IMR-90 (cell line): ENCODE measurements at regions not wholly inside any gene's neighbourhood (a gene's known extent, or its start where the extent isn't known, plus 50 kb on each side); places are given as distances from the start of the nearest gene placed in this dataset.

Experiments
- ATAC-seq: fragments of 200-7000 bp; cut with Tn5 transposase; 2 replicates; pipeline ENCODE4 v1.9.1; 2020; ENCODE audit warnings: low read depth, mild to moderate bottlenecking, moderate library complexity
- BruUV-seq: library from RNA; stranded (reverse); fragments of 400-500 nt; replicated peaks from 2 replicates; lab custom pipeline; 2021; lab: Mats Ljungman, UMichigan
- CTCF ChIA-PET: fragments of 300-600 bp; formaldehyde crosslinking; extraction: SDS; loops from one replicate; lab custom pipeline; 2021; ENCODE audit warnings: antibody characterized with exemption; lab: Yijun Ruan, JAX
- POLR2A ChIA-PET: fragments of 300-600 bp; sonication (Branson Sonifier 250); formaldehyde crosslinking; loops from one replicate; lab custom pipeline; 2022; ENCODE audit warnings: antibody characterized with exemption; ENCODE audit not compliant: unreplicated experiment; lab: Charles Lee
- DNase-seq: peaks from one replicate; pipeline ENCODE4 v3.0.0; 2013
- H2AFZ ChIP-seq: replicated peaks from 2 replicates; pipeline ENCODE3; 2013; ENCODE audit warnings: low read length, mild to moderate bottlenecking; ENCODE audit not compliant: poor library complexity
- H2AK5ac ChIP-seq: 2 replicates; pipeline ENCODE4 v1.6.1; 2013; ENCODE audit warnings: low read depth, low read length, inconsistent platforms
- H2AK9ac ChIP-seq: replicated peaks from 2 replicates; pipeline ENCODE3; 2013; ENCODE audit warnings: mild to moderate bottlenecking, low read depth, low read length, moderate library complexity; ENCODE audit not compliant: poor library complexity
- H2BK120ac ChIP-seq: 2 replicates; pipeline ENCODE4 v1.6.1; 2013; ENCODE audit warnings: low read depth, low read length, inconsistent platforms
- H2BK15ac ChIP-seq: 3 replicates; pipeline ENCODE4 v1.6.1; 2013; ENCODE audit warnings: low read depth, low read length, inconsistent platforms
- H2BK20ac ChIP-seq: 2 replicates; pipeline ENCODE4 v1.6.1; 2013; ENCODE audit warnings: low read depth, mild to moderate bottlenecking, inconsistent platforms, low read length, moderate library complexity
- H2BK5ac ChIP-seq: 2 replicates; pipeline ENCODE4 v1.6.1; 2013; ENCODE audit warnings: mild to moderate bottlenecking, low read depth, low read length, inconsistent platforms; ENCODE audit not compliant: poor library complexity, severe bottlenecking
- H3K14ac ChIP-seq: replicated peaks from 2 replicates; pipeline ENCODE4 v1.6.1; 2013; ENCODE audit warnings: low read depth, low read length, inconsistent platforms
- H3K18ac ChIP-seq: 2 replicates; pipeline ENCODE4 v1.6.1; 2013; ENCODE audit warnings: low read depth, low read length, control low read depth
- H3K23ac ChIP-seq: 2 replicates; pipeline ENCODE4 v1.6.1; 2013; ENCODE audit warnings: low read depth, low read length, inconsistent platforms
- H3K27ac ChIP-seq: 2 replicates; pipeline ENCODE4 v1.5.1; 2013; ENCODE audit warnings: mild to moderate bottlenecking, control low read depth, low read length; ENCODE audit not compliant: insufficient read depth
- H3K27me3 ChIP-seq: 2 replicates; pipeline ENCODE4 v1.6.1; 2013; ENCODE audit warnings: low read length; ENCODE audit not compliant: control insufficient read depth, insufficient read depth
- H3K36me3 ChIP-seq: 2 replicates; pipeline ENCODE4 v1.6.1; 2013; ENCODE audit warnings: low read length, mixed read lengths; ENCODE audit not compliant: control insufficient read depth, insufficient read depth
- H3K4ac ChIP-seq: 2 replicates; pipeline ENCODE4 v1.6.1; 2013; ENCODE audit warnings: low read depth, low read length, inconsistent platforms
- H3K4me1 ChIP-seq: 2 replicates; pipeline ENCODE4 v1.6.1; 2013; ENCODE audit warnings: low read length, mixed read lengths; ENCODE audit not compliant: control insufficient read depth, insufficient read depth
- H3K4me2 ChIP-seq: 2 replicates; pipeline ENCODE4 v1.6.1; 2013; ENCODE audit warnings: low read depth, mild to moderate bottlenecking, control low read depth, low read length, moderate library complexity
- H3K4me3 ChIP-seq: 2 replicates; pipeline ENCODE4 v1.5.1; 2013; ENCODE audit warnings: low read depth, mild to moderate bottlenecking, control low read depth, low read length, moderate library complexity; ENCODE audit not compliant: insufficient read depth
- H3K56ac ChIP-seq: 2 replicates; pipeline ENCODE4 v1.6.1; 2013; ENCODE audit warnings: low read length, inconsistent platforms; ENCODE audit not compliant: insufficient read depth; ENCODE audit errors: extremely low read depth
- H3K79me1 ChIP-seq, 2 experiments: 2 replicates each; pipeline ENCODE4 v1.6.1; 2013; ENCODE audit warnings: low read length in 2 of 2, inconsistent platforms in 1 of 2, low read depth in 1 of 2
- H3K9ac ChIP-seq: 2 replicates; pipeline ENCODE4 v1.6.1; 2013; ENCODE audit warnings: low read depth, low read length, control low read depth
- H3K9me1 ChIP-seq: 2 replicates; pipeline ENCODE4 v1.6.1; 2013; ENCODE audit warnings: low read length, inconsistent platforms; ENCODE audit not compliant: insufficient read depth
- H3K9me3 ChIP-seq: 2 replicates; pipeline ENCODE4 v1.6.1; 2013; ENCODE audit warnings: low read length; ENCODE audit not compliant: control insufficient read depth, insufficient read depth
- H4K20me1 ChIP-seq: 2 replicates; pipeline ENCODE4 v1.6.1; 2013; ENCODE audit warnings: low read length, inconsistent platforms; ENCODE audit not compliant: insufficient read depth
- H4K5ac ChIP-seq: 2 replicates; pipeline ENCODE4 v1.6.1; 2013; ENCODE audit warnings: mild to moderate bottlenecking, low read depth, low read length, control low read depth
- H4K8ac ChIP-seq, 2 experiments: 2 replicates each; pipeline ENCODE4 v1.6.1; 2013; ENCODE audit warnings: low read depth in 2 of 2, low read length in 2 of 2, control low read depth in 1 of 2, inconsistent platforms in 1 of 2
- H4K91ac ChIP-seq: 2 replicates; pipeline ENCODE4 v1.6.1; 2013; ENCODE audit warnings: low read depth, low read length, inconsistent platforms; ENCODE audit not compliant: insufficient read depth
- BHLHE40 ChIP-seq: fragments of 150-350 bp; IDR thresholded peaks from 2 replicates; pipeline ENCODE4 v1.6.1; 2016; ENCODE audit warnings: mild to moderate bottlenecking, low read depth, low read length
- CEBPB ChIP-seq: IDR thresholded peaks from 2 replicates; pipeline ENCODE4 v1.6.1; 2012; ENCODE audit warnings: low read depth, low read length, improper control_type of control experiment
- CHD1 ChIP-seq: IDR thresholded peaks from 2 replicates; pipeline ENCODE4 v1.6.1; 2012; ENCODE audit warnings: low read depth, low read length, improper control_type of control experiment
- FOS ChIP-seq: fragments of 150-350 bp; IDR thresholded peaks from 2 replicates; pipeline ENCODE4 v1.6.1; 2016; ENCODE audit warnings: low read depth, low read length
- MAFK ChIP-seq: IDR thresholded peaks from 2 replicates; pipeline ENCODE4 v1.6.1; 2012; ENCODE audit warnings: low read depth, low read length, improper control_type of control experiment
- MAZ ChIP-seq: IDR thresholded peaks from 2 replicates; pipeline ENCODE4 v1.6.1; 2012; ENCODE audit warnings: low read depth, mild to moderate bottlenecking, low read length, improper control_type of control experiment, moderate library complexity, borderline replicate concordance
- MXI1 ChIP-seq: IDR thresholded peaks from 2 replicates; pipeline ENCODE4 v1.6.1; 2012; ENCODE audit warnings: low read depth, mild to moderate bottlenecking, low read length, moderate library complexity, borderline replicate concordance
- NFE2L2 ChIP-seq: fragments of 150-350 bp; IDR thresholded peaks from 2 replicates; pipeline ENCODE4 v1.6.1; 2016; ENCODE audit warnings: low read depth, mild to moderate bottlenecking, low read length
- POLR2A ChIP-seq: IDR thresholded peaks from 2 replicates; pipeline ENCODE4 v1.6.1; 2012; ENCODE audit warnings: mild to moderate bottlenecking, low read depth, low read length
- RAD21 ChIP-seq: IDR thresholded peaks from 2 replicates; pipeline ENCODE4 v1.6.1; 2012; ENCODE audit warnings: low read length, improper control_type of control experiment
- RCOR1 ChIP-seq: IDR thresholded peaks from 2 replicates; pipeline ENCODE4 v1.6.1; 2012; ENCODE audit warnings: mild to moderate bottlenecking, low read length, improper control_type of control experiment; ENCODE audit not compliant: insufficient replicate concordance
- RFX5 ChIP-seq: IDR thresholded peaks from 2 replicates; pipeline ENCODE4 v1.8.0; 2012; ENCODE audit warnings: low read depth, mild to moderate bottlenecking, low read length, moderate library complexity
- SMC3 ChIP-seq: fragments of 150-350 bp; IDR thresholded peaks from 2 replicates; pipeline ENCODE4 v1.6.1; 2016; ENCODE audit warnings: low read depth, mild to moderate bottlenecking, antibody characterized with exemption, low read length, moderate library complexity
- dilution Hi-C: fragments of 300-500 bp; cut with HindIII; formaldehyde crosslinking; loops from one replicate; pipeline ENCODE4 v1.14.3; 2018; ENCODE audit warnings: low sequenced_read_pairs; ENCODE audit not compliant: unreplicated experiment
- in situ Hi-C: fragments of 300-500 bp; cut with MboI; formaldehyde crosslinking; loops from 3 replicates; pipeline ENCODE4 v1.14.3; 2019; ENCODE audit warnings: low sequenced_read_pairs, inconsistent platforms, mixed read lengths
- intact Hi-C: fragments of 100-400 bp; cut with micrococcal nuclease; formaldehyde crosslinking; loops from 2 replicates; pipeline ENCODE4 v1.10.0; 2022
- TF ChIP-seq, protein P1 (sequence below): conservative IDR thresholded peaks from 2 replicates; pipeline ENCODE4 v1.5.1; 2012; ENCODE audit warnings: mild to moderate bottlenecking, low read depth, low read length, improper control_type of control experiment
- TF ChIP-seq, protein P2 (sequence below): fragments of 150-350 bp; IDR thresholded peaks from 2 replicates; pipeline ENCODE4 v1.6.1; 2017; ENCODE audit warnings: mild to moderate bottlenecking, antibody characterized with exemption, low read length, low read depth
- TF ChIP-seq, protein P3 (sequence below): fragments of 150-350 bp; IDR thresholded peaks from 2 replicates; pipeline ENCODE4 v1.6.1; 2016; ENCODE audit warnings: low read depth, mild to moderate bottlenecking, low read length, moderate library complexity, borderline replicate concordance

DNA sequence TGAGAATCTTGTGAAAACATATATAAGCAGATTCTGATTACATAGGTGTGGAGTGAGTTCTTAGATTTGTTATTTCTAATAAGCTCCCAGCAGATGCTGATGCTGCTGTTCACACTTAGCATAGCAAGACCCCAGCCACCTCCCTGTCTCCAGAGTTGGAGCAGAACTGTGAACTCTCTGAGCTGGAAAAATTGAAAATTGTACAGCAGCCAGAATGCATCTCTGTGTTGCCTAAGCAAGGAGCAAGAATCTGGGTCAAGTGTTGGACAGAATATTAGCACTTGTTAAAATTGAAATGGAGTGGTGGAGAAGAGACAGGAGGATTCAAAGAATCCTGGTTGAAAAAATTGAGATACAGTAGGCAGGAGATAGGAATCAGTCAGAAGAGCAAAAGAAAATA, 146.6 kb upstream of the FAM47C start:
- Histone ChIP-seq H3K9me1 (no peaks in the 10 kb centered on the region), H3K27me3 (no peaks in the 10 kb centered on the region), H2BK5ac (no peak overlapping the region), H3K18ac (no peak overlapping the region), H2AK9ac (no peak overlapping the region), H4K20me1 (no peaks in the 10 kb centered on the region), H3K4me1 (no peaks in the 10 kb centered on the region), H4K8ac (no peak overlapping the region), H3K23ac (no peak overlapping the region), H4K91ac (no peak overlapping the region), H2BK120ac (no peak overlapping the region), H3K56ac (no peak overlapping the region), H3K79me1 (no peaks in the 10 kb centered on the region), H3K9me3 (no peaks in the 10 kb centered on the region), H2BK15ac (no peak overlapping the region), H3K9ac (no peak overlapping the region), H3K36me3 (no peaks in the 10 kb centered on the region), H3K27ac (no peak overlapping the region), H3K4me3 (no peak overlapping the region), H2AFZ (no peak overlapping the region), H4K5ac (no peak overlapping the region), H3K4me2 (no peak overlapping the region), H3K4ac (no peak overlapping the region), H3K14ac (no peak overlapping the region), H2AK5ac (no peak overlapping the region), H2BK20ac (no peak overlapping the region)
- dilution Hi-C loops: no loop called here
- TF ChIP-seq, protein P1, sequence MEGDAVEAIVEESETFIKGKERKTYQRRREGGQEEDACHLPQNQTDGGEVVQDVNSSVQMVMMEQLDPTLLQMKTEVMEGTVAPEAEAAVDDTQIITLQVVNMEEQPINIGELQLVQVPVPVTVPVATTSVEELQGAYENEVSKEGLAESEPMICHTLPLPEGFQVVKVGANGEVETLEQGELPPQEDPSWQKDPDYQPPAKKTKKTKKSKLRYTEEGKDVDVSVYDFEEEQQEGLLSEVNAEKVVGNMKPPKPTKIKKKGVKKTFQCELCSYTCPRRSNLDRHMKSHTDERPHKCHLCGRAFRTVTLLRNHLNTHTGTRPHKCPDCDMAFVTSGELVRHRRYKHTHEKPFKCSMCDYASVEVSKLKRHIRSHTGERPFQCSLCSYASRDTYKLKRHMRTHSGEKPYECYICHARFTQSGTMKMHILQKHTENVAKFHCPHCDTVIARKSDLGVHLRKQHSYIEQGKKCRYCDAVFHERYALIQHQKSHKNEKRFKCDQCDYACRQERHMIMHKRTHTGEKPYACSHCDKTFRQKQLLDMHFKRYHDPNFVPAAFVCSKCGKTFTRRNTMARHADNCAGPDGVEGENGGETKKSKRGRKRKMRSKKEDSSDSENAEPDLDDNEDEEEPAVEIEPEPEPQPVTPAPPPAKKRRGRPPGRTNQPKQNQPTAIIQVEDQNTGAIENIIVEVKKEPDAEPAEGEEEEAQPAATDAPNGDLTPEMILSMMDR: no peak
- no peak for TF ChIP-seq MAFK
- TF ChIP-seq RCOR1: no peak
- TF ChIP-seq MXI1: no peak
- TF ChIP-seq FOS: no peak
- TF ChIP-seq CHD1: no peak
- TF ChIP-seq SMC3: no peak
- no peak for TF ChIP-seq POLR2A
- no peak for TF ChIP-seq MAZ
- no peak for TF ChIP-seq BHLHE40
- no peak for TF ChIP-seq CEBPB
- no peak for TF ChIP-seq RAD21
- no peak for TF ChIP-seq NFE2L2
- TF ChIP-seq, protein P2, sequence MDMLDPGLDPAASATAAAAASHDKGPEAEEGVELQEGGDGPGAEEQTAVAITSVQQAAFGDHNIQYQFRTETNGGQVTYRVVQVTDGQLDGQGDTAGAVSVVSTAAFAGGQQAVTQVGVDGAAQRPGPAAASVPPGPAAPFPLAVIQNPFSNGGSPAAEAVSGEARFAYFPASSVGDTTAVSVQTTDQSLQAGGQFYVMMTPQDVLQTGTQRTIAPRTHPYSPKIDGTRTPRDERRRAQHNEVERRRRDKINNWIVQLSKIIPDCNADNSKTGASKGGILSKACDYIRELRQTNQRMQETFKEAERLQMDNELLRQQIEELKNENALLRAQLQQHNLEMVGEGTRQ: no peak
- TF ChIP-seq, protein P3, sequence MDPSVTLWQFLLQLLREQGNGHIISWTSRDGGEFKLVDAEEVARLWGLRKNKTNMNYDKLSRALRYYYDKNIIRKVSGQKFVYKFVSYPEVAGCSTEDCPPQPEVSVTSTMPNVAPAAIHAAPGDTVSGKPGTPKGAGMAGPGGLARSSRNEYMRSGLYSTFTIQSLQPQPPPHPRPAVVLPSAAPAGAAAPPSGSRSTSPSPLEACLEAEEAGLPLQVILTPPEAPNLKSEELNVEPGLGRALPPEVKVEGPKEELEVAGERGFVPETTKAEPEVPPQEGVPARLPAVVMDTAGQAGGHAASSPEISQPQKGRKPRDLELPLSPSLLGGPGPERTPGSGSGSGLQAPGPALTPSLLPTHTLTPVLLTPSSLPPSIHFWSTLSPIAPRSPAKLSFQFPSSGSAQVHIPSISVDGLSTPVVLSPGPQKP: no peak
- no peak for TF ChIP-seq RFX5
- DNase-seq: no peak
- POLR2A ChIA-PET: no interaction called here
- CTCF ChIA-PET: no interaction called here
- BruUV-seq: no TSS peak
- ATAC-seq: no peak
- intact Hi-C loops: loop anchor here (10.0 kb wide), 3 partner anchors 967 to 1967 kb away; no protein-coding TSS in a partner anchor
- in situ Hi-C loops: loop anchor here (25.0 kb wide), 1 partner anchor 1474 kb away; no protein-coding TSS in a partner anchor
